ENCODE measurements at regions not wholly inside any gene's neighbourhood (a gene's known extent, or its start where the extent isn't known, plus 50 kb on each side); places are given as distances from the start of the nearest gene placed in this dataset.

DNA sequence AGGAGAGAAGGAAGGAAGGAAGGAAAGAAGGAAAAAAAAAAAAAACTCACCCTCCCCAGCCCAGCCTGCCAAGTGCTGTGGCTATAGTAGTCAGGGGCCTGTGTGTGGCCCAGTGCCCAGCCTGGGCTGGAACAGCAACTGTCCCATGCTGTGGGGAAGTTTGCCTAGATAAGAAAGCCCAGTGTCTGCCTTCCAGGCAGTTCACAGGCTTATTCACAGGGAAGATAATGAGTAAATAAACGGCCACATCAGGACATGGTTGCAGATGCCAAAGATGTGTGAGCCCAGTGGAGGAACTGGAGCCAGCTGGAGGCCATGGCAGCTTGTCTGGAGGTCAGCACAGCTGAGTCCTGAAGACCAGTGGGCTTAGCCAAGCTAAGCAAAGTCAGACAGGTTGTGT, 132.4 kb upstream of the FOXK1 start:
- no TSS peak for BruUV-seq (replicated peaks)
- no peak for TF ChIP-seq EZH2phosphoT487 (IDR thresholded peaks at IDR 0.05; ENCODE audit: borderline replicate concordance, low read length)
- TF ChIP-seq EZH2 (IDR thresholded peaks at IDR 0.05; ENCODE audit: low read length, unreplicated experiment), result no peak
- TF ChIP-seq, protein P1, sequence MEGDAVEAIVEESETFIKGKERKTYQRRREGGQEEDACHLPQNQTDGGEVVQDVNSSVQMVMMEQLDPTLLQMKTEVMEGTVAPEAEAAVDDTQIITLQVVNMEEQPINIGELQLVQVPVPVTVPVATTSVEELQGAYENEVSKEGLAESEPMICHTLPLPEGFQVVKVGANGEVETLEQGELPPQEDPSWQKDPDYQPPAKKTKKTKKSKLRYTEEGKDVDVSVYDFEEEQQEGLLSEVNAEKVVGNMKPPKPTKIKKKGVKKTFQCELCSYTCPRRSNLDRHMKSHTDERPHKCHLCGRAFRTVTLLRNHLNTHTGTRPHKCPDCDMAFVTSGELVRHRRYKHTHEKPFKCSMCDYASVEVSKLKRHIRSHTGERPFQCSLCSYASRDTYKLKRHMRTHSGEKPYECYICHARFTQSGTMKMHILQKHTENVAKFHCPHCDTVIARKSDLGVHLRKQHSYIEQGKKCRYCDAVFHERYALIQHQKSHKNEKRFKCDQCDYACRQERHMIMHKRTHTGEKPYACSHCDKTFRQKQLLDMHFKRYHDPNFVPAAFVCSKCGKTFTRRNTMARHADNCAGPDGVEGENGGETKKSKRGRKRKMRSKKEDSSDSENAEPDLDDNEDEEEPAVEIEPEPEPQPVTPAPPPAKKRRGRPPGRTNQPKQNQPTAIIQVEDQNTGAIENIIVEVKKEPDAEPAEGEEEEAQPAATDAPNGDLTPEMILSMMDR (conservative IDR thresholded peaks at IDR 0.05; ENCODE audit: low read depth, low read length), result no peak

DNA sequence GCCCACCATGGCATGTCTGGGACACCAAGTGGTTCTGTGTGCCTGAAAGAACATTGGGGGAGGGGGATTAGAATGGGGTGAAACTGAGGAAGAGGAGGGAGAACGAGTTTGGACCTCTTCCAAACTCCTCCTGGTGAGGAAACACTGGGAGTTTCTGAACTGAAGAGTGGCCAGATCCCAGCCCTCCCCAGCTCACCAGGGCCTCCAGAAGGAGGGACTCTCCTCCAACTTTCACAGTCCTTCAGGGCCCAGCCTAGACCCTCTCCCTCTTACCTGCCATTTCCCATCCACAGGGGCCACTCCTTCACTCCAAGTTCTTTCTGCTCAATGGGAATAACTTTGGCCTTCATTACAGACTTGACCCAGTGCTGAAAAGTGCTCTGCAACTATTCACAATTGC, 132.0 kb upstream of the FOXK1 start:
- ChIA-PET POLR2A (ENCODE audit: unreplicated experiment) (no interaction called here), CTCF (no interaction called here)
- no TSS peak for BruUV-seq (replicated peaks)
- no peak for DNase-seq
- H3K36me3 ChIP-seq (ENCODE audit: low read depth, low read length), result no peaks in the 10 kb centered on the region
- H3K4me3 ChIP-seq (ENCODE audit: low read length), result no peak overlapping the region
- H3K9me3 ChIP-seq (ENCODE audit: low read length), result 0 out of 2 replicates have a peak, but pooled peaks cover 12% of the 10 kb centered on the region
- intact Hi-C loops (cut with micrococcal nuclease), result no loop called here
- no peak for ATAC-seq
- no peaks in the 10 kb centered on the region for H3K4me1 ChIP-seq (ENCODE audit: insufficient read depth, low read length)
- no peaks in the 10 kb centered on the region for H3K79me2 ChIP-seq (ENCODE audit: low read length)
- no peak overlapping the region for H3K4me2 ChIP-seq (ENCODE audit: low read length)
- H3K9ac ChIP-seq (ENCODE audit: low read length), result no peak overlapping the region
- TF ChIP-seq EZH2phosphoT487 (IDR thresholded peaks at IDR 0.05; ENCODE audit: borderline replicate concordance, low read length), result no peak
- H3K9me2 ChIP-seq (replicated peaks; ENCODE audit: low read length), result no peaks in the 10 kb centered on the region
- H3K27ac ChIP-seq (ENCODE audit: low read length), result no peak overlapping the region
- H3K27me3 ChIP-seq (ENCODE audit: low read length), result no peaks in the 10 kb centered on the region
- H4K20me1 ChIP-seq (ENCODE audit: low read length), result no peaks in the 10 kb centered on the region
- H2AFZ ChIP-seq (ENCODE audit: low read length), result no peak overlapping the region
- no peaks in the 10 kb centered on the region for H3F3A ChIP-seq (ENCODE audit: low read length, unreplicated experiment)

More for the DNA sequence above, 132.4 kb upstream of the FOXK1 start:
- Histone ChIP-seq H3K27me3 (ENCODE audit: low read length) (no peaks in the 10 kb centered on the region), H3F3A (ENCODE audit: low read length, unreplicated experiment) (no peaks in the 10 kb centered on the region), H4K20me1 (ENCODE audit: low read length) (no peaks in the 10 kb centered on the region), H3K4me1 (ENCODE audit: insufficient read depth, low read length) (no peaks in the 10 kb centered on the region), H3K79me2 (ENCODE audit: low read length) (no peaks in the 10 kb centered on the region), H3K36me3 (ENCODE audit: low read depth, low read length) (no peaks in the 10 kb centered on the region), H3K9me3 (ENCODE audit: low read length) (0 out of 2 replicates have a peak, but pooled peaks cover 12% of the 10 kb centered on the region), H3K4me3 (ENCODE audit: low read length) (no peak overlapping the region), H3K9ac (ENCODE audit: low read length) (no peak overlapping the region), H2AFZ (ENCODE audit: low read length) (no peak overlapping the region), H3K4me2 (ENCODE audit: low read length) (no peak overlapping the region), H3K27ac (ENCODE audit: low read length) (no peak overlapping the region), H3K9me2 (replicated peaks; ENCODE audit: low read length) (no peaks in the 10 kb centered on the region)
- POLR2A ChIA-PET (ENCODE audit: unreplicated experiment), result no interaction called here
- intact Hi-C loops (cut with micrococcal nuclease), result no loop called here
- DNase-seq (no peak), ATAC-seq (no peak)
- CTCF ChIA-PET, result no interaction called here

- ATAC-seq (no peak), DNase-seq (no peak)
- Histone ChIP-seq H3K9me2 (replicated peaks; ENCODE audit: low read length) (no peaks in the 10 kb centered on the region), H3K4me1 (ENCODE audit: insufficient read depth, low read length) (no peaks in the 10 kb centered on the region), H2AFZ (ENCODE audit: low read length) (no peak overlapping the region), H3K27me3 (ENCODE audit: low read length) (no peaks in the 10 kb centered on the region), H3F3A (ENCODE audit: low read length, unreplicated experiment) (no peaks in the 10 kb centered on the region), H3K4me3 (ENCODE audit: low read length) (no peak overlapping the region), H4K20me1 (ENCODE audit: low read length) (no peaks in the 10 kb centered on the region), H3K4me2 (ENCODE audit: low read length) (no peak overlapping the region), H3K27ac (ENCODE audit: low read length) (no peak overlapping the region), H3K9ac (ENCODE audit: low read length) (no peak overlapping the region), H3K36me3 (ENCODE audit: low read depth, low read length) (no peaks in the 10 kb centered on the region), H3K79me2 (ENCODE audit: low read length) (no peaks in the 10 kb centered on the region), H3K9me3 (ENCODE audit: low read length) (0 out of 2 replicates have a peak, but pooled peaks cover 12% of the 10 kb centered on the region)
- CTCF ChIA-PET, result no interaction called here
- intact Hi-C loops (cut with micrococcal nuclease), result no loop called here
- no TSS peak for BruUV-seq (replicated peaks)
- POLR2A ChIA-PET (ENCODE audit: unreplicated experiment), result no interaction called here
- TF ChIP-seq EZH2 (IDR thresholded peaks at IDR 0.05; ENCODE audit: low read length, unreplicated experiment), result no peak
- TF ChIP-seq, protein P1 (conservative IDR thresholded peaks at IDR 0.05; ENCODE audit: low read depth, low read length), result no peak
- TF ChIP-seq EZH2phosphoT487 (IDR thresholded peaks at IDR 0.05; ENCODE audit: borderline replicate concordance, low read length), result no peak
Observed at GRCh38 chr7:4552985-4553384, 129.1 kb upstream of the FOXK1 start.
